ENCODE measurements at regions not wholly inside any gene's neighbourhood (a gene's known extent, or its start where the extent isn't known, plus 50 kb on each side); places are given as distances from the start of the nearest gene placed in this dataset.

GRCh38 chr22:49630448-49630946, 197.2 kb downstream of the BRD1 start:
- intact Hi-C loops (cut with DNase I): loop anchor here (5.0 kb wide), 1 partner anchor 1053 kb away; no protein-coding TSS in a partner anchor

GRCh38 chr22:49629586-49630447, 197.9 kb downstream of the BRD1 start:
- no peak for TF ChIP-seq POLR2AphosphoS5 (IDR thresholded peaks at IDR 0.05)
- TF ChIP-seq POLR2A (IDR thresholded peaks at IDR 0.05): no peak
- no peak for TF ChIP-seq CTCF (IDR thresholded peaks at IDR 0.05)
- no peak for TF ChIP-seq EP300 (IDR thresholded peaks at IDR 0.05)
- intact Hi-C loops (cut with DNase I): loop anchor here (5.0 kb wide), 1 partner anchor 1053 kb away; no protein-coding TSS in a partner anchor
- WGBS, 2 donors: 61 to 77% methylated on average over 16 of the region's 16 CpGs

More at GRCh38 chr22:49630448-49630946, 197.2 kb downstream of the BRD1 start:
- no peak for DNase-seq
- WGBS, 2 donors: 80 to 92% methylated on average over 17 of the region's 17 CpGs
- TF ChIP-seq POLR2AphosphoS5 (IDR thresholded peaks at IDR 0.05): no peak
- H3K4me1 ChIP-seq: peaks cover 0 to 11% (median 8%) of the 10 kb centered on the region in 4 donors
- no peaks in the 10 kb centered on the region for H3K36me3 ChIP-seq
- no peaks in the 10 kb centered on the region for H3K9me3 ChIP-seq
- H3K27me3 ChIP-seq: peaks cover 0 to under 1% (median 0%) of the 10 kb centered on the region in 3 donors
- no peak overlapping the region for H3K4me3 ChIP-seq
- no peak overlapping the region for H3K27ac ChIP-seq

GRCh38 chr22:49629261-49629570, 198.5 kb downstream of the BRD1 start:
- peaks cover 0 to 11% (median 8%) of the 10 kb centered on the region in 4 donors for H3K4me1 ChIP-seq
- H3K27me3 ChIP-seq: no peaks in the 10 kb centered on the region
- intact Hi-C loops (cut with DNase I): no loop called here
- TF ChIP-seq POLR2AphosphoS5 (IDR thresholded peaks at IDR 0.05) (no peak), EP300 (IDR thresholded peaks at IDR 0.05) (no peak)
- 71 to 87% methylated on average over 8 of the region's 8 CpGs for WGBS, 2 donors
- DNase-seq: no peak
- H3K36me3 ChIP-seq: no peaks in the 10 kb centered on the region
- no peaks in the 10 kb centered on the region for H3K9me3 ChIP-seq
- H3K27ac ChIP-seq: no peak overlapping the region
- no peak overlapping the region for H3K4me3 ChIP-seq

More at GRCh38 chr22:49629586-49630447, 197.9 kb downstream of the BRD1 start:
- Histone ChIP-seq H3K27me3 (no peaks in the 10 kb centered on the region), H3K9me3 (no peaks in the 10 kb centered on the region), H3K36me3 (no peaks in the 10 kb centered on the region), H3K27ac (no peak overlapping the region), H3K4me3 (no peak overlapping the region), H3K4me1 (peaks cover 0 to 11% (median 8%) of the 10 kb centered on the region in 4 donors)
- DNase-seq: no peak

GRCh38 chr22:49628391-49629260, 199.0 kb downstream of the BRD1 start:
- Histone ChIP-seq H3K27ac (no peak overlapping the region), H3K9me3 (no peaks in the 10 kb centered on the region), H3K4me3 (no peak overlapping the region), H3K27me3 (no peaks in the 10 kb centered on the region), H3K4me1 (peaks cover 0 to 11% (median 8%) of the 10 kb centered on the region in 4 donors), H3K36me3 (no peaks in the 10 kb centered on the region)
- DNase-seq: peak; percentile 56
- 53 to 68% methylated on average over 27 of the region's 27 CpGs for WGBS, 2 donors
- TF ChIP-seq CTCF (IDR thresholded peaks at IDR 0.05): no peak
- TF ChIP-seq POLR2AphosphoS5 (IDR thresholded peaks at IDR 0.05): no peak
- no peak for TF ChIP-seq POLR2A (IDR thresholded peaks at IDR 0.05)
- TF ChIP-seq EP300 (IDR thresholded peaks at IDR 0.05): no peak
- intact Hi-C loops (cut with DNase I): no loop called here

- Histone ChIP-seq H3K9me3 (no peaks in the 10 kb centered on the region), H3K27me3 (no peaks in the 10 kb centered on the region), H3K4me1 (peaks cover 0 to 6% (median 5%) of the 10 kb centered on the region in 4 donors), H3K27ac (no peak overlapping the region), H3K4me3 (no peak overlapping the region), H3K36me3 (no peaks in the 10 kb centered on the region)
- WGBS, 2 donors: 72 to 84% methylated on average over 31 of the region's 31 CpGs
- no peak for TF ChIP-seq EP300 (IDR thresholded peaks at IDR 0.05)
- TF ChIP-seq POLR2AphosphoS5 (IDR thresholded peaks at IDR 0.05): no peak
- TF ChIP-seq CTCF (IDR thresholded peaks at IDR 0.05): no peak
- no peak for TF ChIP-seq POLR2A (IDR thresholded peaks at IDR 0.05)
- DNase-seq: no peak
- intact Hi-C loops (cut with DNase I): no loop called here
These were observed 200.2 kb downstream of the BRD1 start for GRCh38 chr22:49627217-49628181.
